ENCODE measurements at regions not wholly inside any gene's neighbourhood (a gene's known extent, or its start where the extent isn't known, plus 50 kb on each side); places are given as distances from the start of the nearest gene placed in this dataset.
A peak's percentile ranks its signal among the peaks of the same experiment; 100 is the strongest.

- Mint-ChIP-seq H3K4me3 (ENCODE audit: unreplicated experiment) (no peak overlapping the region), H3K27me3 (ENCODE audit: low read depth) (no peaks in the 10 kb centered on the region), H3K36me3 (ENCODE audit: low read depth) (no peaks in the 10 kb centered on the region), H3K27ac (ENCODE audit: unreplicated experiment) (peak overlapping the region; percentile 18), H3K4me1 (ENCODE audit: low read depth) (peaks cover 9% of the 10 kb centered on the region), H3K9me3 (ENCODE audit: low read depth) (peaks cover 5% of the 10 kb centered on the region)
- no peak for DNase-seq (ENCODE audit: low spot score)
- no peak for TF ChIP-seq CTCF (IDR thresholded peaks at IDR 0.05)
These were observed 481.1 kb downstream of the NR2F1-AS1 start for GRCh38 chr5:93099902-93100347.

- DNase-seq (ENCODE audit: low spot score) = no peak
- no peak overlapping the region for H3K4me3 Mint-ChIP-seq (ENCODE audit: unreplicated experiment)
- peaks cover 8% of the 10 kb centered on the region for H3K9me3 Mint-ChIP-seq (ENCODE audit: low read depth)
- no peaks in the 10 kb centered on the region for H3K36me3 Mint-ChIP-seq (ENCODE audit: low read depth)
- no peaks in the 10 kb centered on the region for H3K27me3 Mint-ChIP-seq (ENCODE audit: low read depth)
- H3K4me1 Mint-ChIP-seq (ENCODE audit: low read depth) = peaks cover 12% of the 10 kb centered on the region
- no peak for TF ChIP-seq CTCF (IDR thresholded peaks at IDR 0.05)
- no peak overlapping the region for H3K27ac Mint-ChIP-seq (ENCODE audit: unreplicated experiment)
These were observed 484.5 kb downstream of the NR2F1-AS1 start for GRCh38 chr5:93096561-93096960.

- no peaks in the 10 kb centered on the region for H3K36me3 Mint-ChIP-seq (ENCODE audit: low read depth)
- peak; percentile 80 for TF ChIP-seq CTCF (IDR thresholded peaks at IDR 0.05)
- peaks cover 2% of the 10 kb centered on the region for H3K9me3 Mint-ChIP-seq (ENCODE audit: low read depth)
- DNase-seq (ENCODE audit: low spot score) = no peak
- H3K27me3 Mint-ChIP-seq (ENCODE audit: low read depth) = no peaks in the 10 kb centered on the region
- H3K4me1 Mint-ChIP-seq (ENCODE audit: low read depth) = peaks cover 3% of the 10 kb centered on the region
- no peak overlapping the region for H3K27ac Mint-ChIP-seq (ENCODE audit: unreplicated experiment)
- no peak overlapping the region for H3K4me3 Mint-ChIP-seq (ENCODE audit: unreplicated experiment)
These were observed 488.5 kb downstream of the NR2F1-AS1 start for GRCh38 chr5:93092349-93093105.

- no peak overlapping the region for H3K4me3 Mint-ChIP-seq (ENCODE audit: unreplicated experiment)
These were observed 490.3 kb downstream of the NR2F1-AS1 start for GRCh38 chr5:93090698-93091097.

More at GRCh38 chr5:93090698-93091097, 490.3 kb downstream of the NR2F1-AS1 start:
- H3K36me3 Mint-ChIP-seq (ENCODE audit: low read depth) = no peaks in the 10 kb centered on the region
- no peak for TF ChIP-seq CTCF (IDR thresholded peaks at IDR 0.05)
- H3K27me3 Mint-ChIP-seq (ENCODE audit: low read depth) = no peaks in the 10 kb centered on the region
- H3K9me3 Mint-ChIP-seq (ENCODE audit: low read depth) = peaks cover 2% of the 10 kb centered on the region
- H3K27ac Mint-ChIP-seq (ENCODE audit: unreplicated experiment) = no peak overlapping the region
- DNase-seq (ENCODE audit: low spot score) = no peak
- peaks cover 3% of the 10 kb centered on the region for H3K4me1 Mint-ChIP-seq (ENCODE audit: low read depth)
